OCI-LY1 (cell line): ENCODE measurements at regions not wholly inside any gene's neighbourhood (a gene's known extent, or its start where the extent isn't known, plus 50 kb on each side); places are given as distances from the start of the nearest gene placed in this dataset.

ENCODE experiments used
- H2AFZ ChIP-seq: fragments of 200-600 bp; sonication (generic), shearing (Covaris generic); 2 replicates; pipeline ENCODE4 v1.6.0; 2014; ENCODE audit warnings: antibody characterized with exemption, mild to moderate bottlenecking, low read length
- H3F3A ChIP-seq: fragments of 200-600 bp; sonication (generic), shearing (Covaris generic); 2 replicates; pipeline ENCODE4 v1.6.0; 2014; ENCODE audit warnings: mild to moderate bottlenecking, antibody characterized with exemption, low read length, moderate library complexity; ENCODE audit not compliant: insufficient read depth
- H3K27ac ChIP-seq: fragments of 200-600 bp; sonication (generic); 2 replicates; pipeline ENCODE4 v1.5.1; 2014; ENCODE audit warnings: low read length, mixed run types, mild to moderate bottlenecking, low read depth; ENCODE audit not compliant: poor library complexity, severe bottlenecking
- H3K27me3 ChIP-seq: fragments of 200-600 bp; sonication (generic); 2 replicates; pipeline ENCODE4 v1.6.0; 2014; ENCODE audit warnings: antibody characterized with exemption, mild to moderate bottlenecking, low read length, moderate library complexity; ENCODE audit not compliant: insufficient read depth
- H3K36me3 ChIP-seq: fragments of 200-600 bp; sonication (generic); 2 replicates; pipeline ENCODE4 v1.6.1; 2014; ENCODE audit warnings: mild to moderate bottlenecking, antibody characterized with exemption, low read length, moderate library complexity, mixed read lengths; ENCODE audit not compliant: insufficient read depth
- H3K4me1 ChIP-seq: fragments of 200-600 bp; sonication (generic); 2 replicates; pipeline ENCODE4 v1.5.1; 2014; ENCODE audit warnings: mild to moderate bottlenecking, low read length, moderate library complexity; ENCODE audit not compliant: insufficient read depth, severe bottlenecking
- H3K4me2 ChIP-seq: fragments of 200-600 bp; sonication (generic), shearing (Covaris generic); 2 replicates; pipeline ENCODE4 v1.6.1; 2014; ENCODE audit warnings: low read length
- H3K4me3 ChIP-seq: fragments of 200-600 bp; sonication (generic); 2 replicates; pipeline ENCODE4 v1.5.1; 2014; ENCODE audit warnings: low read length, low read depth, mild to moderate bottlenecking, mixed read lengths; ENCODE audit not compliant: poor library complexity, severe bottlenecking
- H3K79me2 ChIP-seq: fragments of 200-600 bp; shearing (Covaris generic); 2 replicates; pipeline ENCODE4 v1.6.1; 2016; ENCODE audit warnings: mixed run types, low read length, mixed read lengths; ENCODE audit not compliant: insufficient read depth
- H3K9ac ChIP-seq: fragments of 200-600 bp; sonication (generic), shearing (Covaris generic); 2 replicates; pipeline ENCODE4 v1.6.1; 2014; ENCODE audit warnings: mild to moderate bottlenecking, low read length, mixed read lengths
- H3K9me2 ChIP-seq: fragments of 200-600 bp; sonication (generic), shearing (Covaris generic); 2 replicates; pipeline ENCODE4 v1.6.1; 2014; ENCODE audit warnings: low read depth, mild to moderate bottlenecking, low read length, mixed read lengths
- H3K9me3 ChIP-seq: fragments of 200-600 bp; shearing (Covaris generic); 2 replicates; pipeline ENCODE4 v1.6.1; 2014; ENCODE audit warnings: low read length, mixed read lengths
- H4K20me1 ChIP-seq: fragments of 200-600 bp; sonication (generic), shearing (Covaris generic); 2 replicates; pipeline ENCODE4 v1.6.0; 2016; ENCODE audit warnings: mild to moderate bottlenecking, low read length; ENCODE audit not compliant: insufficient read depth
- CTCF ChIP-seq: fragments of 200-600 bp; sonication (generic), shearing (Covaris generic); IDR thresholded peaks from 2 replicates; pipeline ENCODE4 v1.5.1; 2017; ENCODE audit warnings: mild to moderate bottlenecking, antibody characterized with exemption, low read length, moderate library complexity, mixed read lengths
- EZH2 ChIP-seq: fragments of 200-600 bp; sonication (generic), shearing (Covaris generic); IDR thresholded peaks from 2 replicates; pipeline ENCODE4 v1.8.0; 2017; ENCODE audit warnings: borderline replicate concordance, mixed run types, mild to moderate bottlenecking, antibody characterized with exemption, low read length, moderate library complexity, mixed read lengths

GRCh38 chr19:28076628-28077027, 1136.3 kb downstream of the UQCRFS1 start:
- Histone ChIP-seq H2AFZ (no peak overlapping the region), H3K4me2 (no peak overlapping the region), H3K9me2 (no peaks in the 10 kb centered on the region), H3K9me3 (no peaks in the 10 kb centered on the region), H3K79me2 (no peaks in the 10 kb centered on the region), H4K20me1 (no peaks in the 10 kb centered on the region), H3F3A (no peaks in the 10 kb centered on the region), H3K4me1 (no peaks in the 10 kb centered on the region), H3K27ac (no peak overlapping the region), H3K36me3 (no peaks in the 10 kb centered on the region), H3K27me3 (no peaks in the 10 kb centered on the region; the same call in 1 of the 2 replicates), H3K4me3 (no peak overlapping the region), H3K9ac (no peak overlapping the region)
- TF ChIP-seq CTCF: no peak
- TF ChIP-seq EZH2: no peak

DNA sequence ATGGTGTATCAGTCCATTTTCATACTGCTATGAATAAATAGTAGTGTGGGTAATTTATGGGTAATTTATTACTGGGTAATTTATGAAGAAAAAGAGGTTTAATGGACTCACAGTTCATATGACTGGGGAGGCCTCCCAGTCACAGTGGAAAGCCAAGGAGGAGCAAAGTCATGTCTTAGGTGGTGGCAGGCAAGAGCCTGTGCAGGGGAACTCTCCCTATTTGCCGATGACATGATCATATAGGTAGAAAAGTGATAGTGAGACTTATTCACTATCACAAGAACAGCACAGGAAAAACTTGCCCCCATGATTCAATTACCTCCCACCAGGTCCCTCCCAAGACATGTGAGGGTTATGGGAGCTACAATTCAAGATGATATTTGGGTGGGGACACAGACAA, 1137.7 kb downstream of the UQCRFS1 start:
- Histone ChIP-seq H3K4me2 (no peak overlapping the region), H3K27me3 (no peaks in the 10 kb centered on the region; the same call in 1 of the 2 replicates), H4K20me1 (no peaks in the 10 kb centered on the region), H3K9ac (no peak overlapping the region), H3F3A (no peaks in the 10 kb centered on the region), H3K4me1 (no peaks in the 10 kb centered on the region), H3K27ac (no peak overlapping the region), H3K36me3 (no peaks in the 10 kb centered on the region), H2AFZ (no peak overlapping the region), H3K9me2 (no peaks in the 10 kb centered on the region), H3K79me2 (no peaks in the 10 kb centered on the region), H3K4me3 (no peak overlapping the region), H3K9me3 (no peaks in the 10 kb centered on the region)
- no peak for TF ChIP-seq EZH2
- no peak for TF ChIP-seq CTCF

GRCh38 chr19:28074773-28075172, 1138.2 kb downstream of the UQCRFS1 start:
- H3K4me3 ChIP-seq: no peak overlapping the region
- H3K27ac ChIP-seq: no peak overlapping the region
- H3K9me2 ChIP-seq: no peaks in the 10 kb centered on the region
- no peak overlapping the region for H3K9ac ChIP-seq
- no peaks in the 10 kb centered on the region for H3K9me3 ChIP-seq
- no peak overlapping the region for H3K4me2 ChIP-seq
- H3K36me3 ChIP-seq: no peaks in the 10 kb centered on the region
- no peak overlapping the region for H2AFZ ChIP-seq
- H4K20me1 ChIP-seq: no peaks in the 10 kb centered on the region
- H3K4me1 ChIP-seq: no peaks in the 10 kb centered on the region
- H3K27me3 ChIP-seq: no peaks in the 10 kb centered on the region; the same call in 1 of the 2 replicates
- TF ChIP-seq CTCF (no peak), EZH2 (no peak)
- no peaks in the 10 kb centered on the region for H3F3A ChIP-seq
- no peaks in the 10 kb centered on the region for H3K79me2 ChIP-seq
